ENCODE measurements at regions not wholly inside any gene's neighbourhood (a gene's known extent, or its start where the extent isn't known, plus 50 kb on each side); places are given as distances from the start of the nearest gene placed in this dataset.

DNA sequence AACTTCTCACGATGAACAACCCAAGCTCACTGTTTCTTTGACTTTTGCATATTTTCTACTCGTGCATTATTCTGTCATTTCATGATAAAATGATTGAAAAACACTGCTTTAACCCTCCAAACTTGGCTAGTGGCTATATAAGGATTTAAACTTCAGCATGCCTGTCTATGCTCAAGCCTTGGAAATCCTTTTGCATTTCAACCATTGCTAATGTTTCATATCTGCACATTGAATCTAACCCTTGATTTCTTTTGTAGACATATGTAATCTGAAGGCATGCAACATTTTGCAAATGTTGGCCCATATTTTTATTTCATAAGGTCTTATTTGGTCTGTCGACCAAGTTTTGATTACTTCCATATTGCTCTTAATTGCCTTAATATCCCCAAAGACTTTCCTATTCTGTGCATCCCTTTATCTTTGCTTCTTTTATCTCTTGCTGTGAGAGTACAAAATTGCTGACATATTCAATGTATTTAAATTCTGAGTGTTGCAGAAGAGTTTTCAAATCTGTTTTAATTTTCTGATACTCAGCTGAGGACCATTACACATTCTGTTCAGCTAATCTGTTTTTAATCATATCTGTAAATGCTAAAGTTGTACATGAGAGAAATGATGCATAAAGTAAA is 403.7 kb upstream of the ZNF608 start:
- H3K27ac ChIP-seq (ENCODE audit: low read depth, low read length) = no peak overlapping the region
- H3K27me3 Mint-ChIP-seq (ENCODE audit: insufficient read depth) = no peaks in the 10 kb centered on the region
- H3K27me3 ChIP-seq (ENCODE audit: control insufficient read depth, insufficient read depth, low read length, poor library complexity, severe bottlenecking) = no peaks in the 10 kb centered on the region
- no peaks in the 10 kb centered on the region for H3K36me3 ChIP-seq (ENCODE audit: control insufficient read depth, insufficient read depth, low read length)
- no peaks in the 10 kb centered on the region for H3K36me3 Mint-ChIP-seq (ENCODE audit: low read depth)
- TF ChIP-seq, protein P1, sequence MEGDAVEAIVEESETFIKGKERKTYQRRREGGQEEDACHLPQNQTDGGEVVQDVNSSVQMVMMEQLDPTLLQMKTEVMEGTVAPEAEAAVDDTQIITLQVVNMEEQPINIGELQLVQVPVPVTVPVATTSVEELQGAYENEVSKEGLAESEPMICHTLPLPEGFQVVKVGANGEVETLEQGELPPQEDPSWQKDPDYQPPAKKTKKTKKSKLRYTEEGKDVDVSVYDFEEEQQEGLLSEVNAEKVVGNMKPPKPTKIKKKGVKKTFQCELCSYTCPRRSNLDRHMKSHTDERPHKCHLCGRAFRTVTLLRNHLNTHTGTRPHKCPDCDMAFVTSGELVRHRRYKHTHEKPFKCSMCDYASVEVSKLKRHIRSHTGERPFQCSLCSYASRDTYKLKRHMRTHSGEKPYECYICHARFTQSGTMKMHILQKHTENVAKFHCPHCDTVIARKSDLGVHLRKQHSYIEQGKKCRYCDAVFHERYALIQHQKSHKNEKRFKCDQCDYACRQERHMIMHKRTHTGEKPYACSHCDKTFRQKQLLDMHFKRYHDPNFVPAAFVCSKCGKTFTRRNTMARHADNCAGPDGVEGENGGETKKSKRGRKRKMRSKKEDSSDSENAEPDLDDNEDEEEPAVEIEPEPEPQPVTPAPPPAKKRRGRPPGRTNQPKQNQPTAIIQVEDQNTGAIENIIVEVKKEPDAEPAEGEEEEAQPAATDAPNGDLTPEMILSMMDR (conservative IDR thresholded peaks at IDR 0.05) = no peak
- DNase-seq = no peak
- WGBS, 2 experiments (ENCODE audit: insufficient coverage in 1 of 2, insufficient read length in 1 of 2) = 92% methylated on average over 3 of the region's 3 CpGs
- no peak overlapping the region for H3K27ac Mint-ChIP-seq
- no peak overlapping the region for H3K4me3 ChIP-seq (ENCODE audit: low read length)
- peaks cover 33% of the 10 kb centered on the region for H3K4me1 Mint-ChIP-seq
- no peaks in the 10 kb centered on the region for H3K9me3 ChIP-seq (ENCODE audit: control insufficient read depth, low read length)
- H3K9ac ChIP-seq (ENCODE audit: extremely low read depth, low read length, poor library complexity, severe bottlenecking) = no peak overlapping the region
- H3K4me3 Mint-ChIP-seq = no peak overlapping the region
- no peaks in the 10 kb centered on the region for H3K9me3 Mint-ChIP-seq
- H3K4me1 ChIP-seq (ENCODE audit: control insufficient read depth, insufficient read depth, low read length) = peaks cover 5% of the 10 kb centered on the region

DNA sequence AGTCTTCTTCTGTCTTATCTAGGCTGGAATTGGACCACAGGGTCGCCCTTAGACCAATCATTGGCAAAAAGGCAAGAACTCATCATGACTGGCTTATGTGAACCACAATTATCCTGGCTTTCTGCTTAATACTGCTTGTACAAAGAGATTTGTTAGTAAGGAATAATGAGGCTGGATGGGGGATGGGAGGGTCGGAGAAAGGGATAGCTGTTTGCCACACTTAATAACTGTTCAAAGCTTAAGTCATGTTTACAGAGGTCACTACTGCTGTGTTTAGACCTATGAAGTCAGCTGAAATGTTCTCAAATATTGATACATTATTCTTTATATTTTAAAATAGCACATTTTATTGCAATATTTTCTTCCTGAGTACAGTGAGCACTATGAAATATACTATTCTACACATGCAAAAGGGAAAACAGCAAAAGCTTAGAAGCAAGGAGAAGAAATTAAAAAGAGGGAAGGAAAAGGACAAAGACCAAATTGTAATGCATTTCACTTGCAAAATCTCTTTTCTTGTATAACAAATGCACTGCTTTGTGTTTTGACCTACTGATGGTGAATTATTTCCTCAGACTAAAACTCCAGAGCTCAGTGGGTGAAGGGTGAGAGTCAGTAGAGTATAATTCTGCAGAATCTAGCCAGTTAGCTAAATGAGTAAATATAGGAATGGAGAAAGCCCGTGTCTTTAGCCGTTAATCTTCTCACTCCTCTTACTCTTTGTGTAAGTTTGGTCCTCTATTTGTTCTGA is 404.9 kb upstream of the ZNF608 start:
- H3K27ac Mint-ChIP-seq = no peak overlapping the region
- H3K9me3 Mint-ChIP-seq = no peaks in the 10 kb centered on the region
- no peaks in the 10 kb centered on the region for H3K27me3 ChIP-seq (ENCODE audit: control insufficient read depth, insufficient read depth, low read length, poor library complexity, severe bottlenecking)
- peaks cover 44% of the 10 kb centered on the region for H3K4me1 Mint-ChIP-seq
- H3K4me1 ChIP-seq (ENCODE audit: control insufficient read depth, insufficient read depth, low read length) = peaks cover 8% of the 10 kb centered on the region
- H3K4me3 ChIP-seq (ENCODE audit: low read length) = no peak overlapping the region
- H3K9ac ChIP-seq (ENCODE audit: extremely low read depth, low read length, poor library complexity, severe bottlenecking) = no peak overlapping the region
- TF ChIP-seq, protein P1 (conservative IDR thresholded peaks at IDR 0.05) = no peak
- no peak overlapping the region for H3K27ac ChIP-seq (ENCODE audit: low read depth, low read length)
- no peak overlapping the region for H3K4me3 Mint-ChIP-seq
- H3K9me3 ChIP-seq (ENCODE audit: control insufficient read depth, low read length) = no peaks in the 10 kb centered on the region
- 63 to 73% methylated on average over 4 of the region's 4 CpGs for WGBS, 2 experiments (ENCODE audit: insufficient coverage in 1 of 2, insufficient read length in 1 of 2)
- H3K36me3 Mint-ChIP-seq (ENCODE audit: low read depth) = no peaks in the 10 kb centered on the region
- DNase-seq = no peak
- H3K27me3 Mint-ChIP-seq (ENCODE audit: insufficient read depth) = no peaks in the 10 kb centered on the region
- H3K36me3 ChIP-seq (ENCODE audit: control insufficient read depth, insufficient read depth, low read length) = no peaks in the 10 kb centered on the region

DNA sequence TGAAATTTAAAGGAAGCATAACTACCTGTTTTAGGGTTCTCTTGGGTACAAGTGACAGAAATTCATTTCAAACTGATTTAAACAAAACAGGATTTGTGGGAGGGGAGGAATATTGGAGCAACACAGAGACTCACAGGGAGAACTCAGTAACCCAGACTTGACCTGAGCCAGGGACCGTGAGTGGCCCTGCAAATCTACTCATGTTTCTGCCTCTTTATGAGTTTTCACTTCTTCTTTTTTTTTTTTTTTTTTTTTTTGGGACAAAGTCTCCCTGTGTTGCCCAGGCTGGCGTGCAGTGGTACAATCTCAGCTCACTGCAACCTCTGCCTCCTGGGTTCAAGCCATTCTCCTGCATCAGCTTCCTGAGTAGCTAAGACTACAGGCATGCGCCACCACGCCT is 405.6 kb upstream of the ZNF608 start:
- H3K27me3 ChIP-seq (ENCODE audit: control insufficient read depth, insufficient read depth, low read length, poor library complexity, severe bottlenecking) = no peaks in the 10 kb centered on the region
- peaks cover 48% of the 10 kb centered on the region for H3K4me1 Mint-ChIP-seq
- no peak overlapping the region for H3K9ac ChIP-seq (ENCODE audit: extremely low read depth, low read length, poor library complexity, severe bottlenecking)
- H3K27ac ChIP-seq (ENCODE audit: low read depth, low read length) = no peak overlapping the region
- no peak overlapping the region for H3K4me3 ChIP-seq (ENCODE audit: low read length)
- TF ChIP-seq, protein P1 (conservative IDR thresholded peaks at IDR 0.05) = no peak
- H3K4me1 ChIP-seq (ENCODE audit: control insufficient read depth, insufficient read depth, low read length) = peaks cover 8% of the 10 kb centered on the region
- H3K36me3 Mint-ChIP-seq (ENCODE audit: low read depth) = no peaks in the 10 kb centered on the region
- no peaks in the 10 kb centered on the region for H3K27me3 Mint-ChIP-seq (ENCODE audit: insufficient read depth)
- H3K9me3 Mint-ChIP-seq = no peaks in the 10 kb centered on the region
- H3K27ac Mint-ChIP-seq = no peak overlapping the region
- 77% methylated on average over 4 of the region's 4 CpGs; no CpG with 5 or more reads in 1 of the 2 experiments for WGBS, 2 experiments (ENCODE audit: insufficient coverage in 1 of 2, insufficient read length in 1 of 2)
- no peak for DNase-seq
- no peaks in the 10 kb centered on the region for H3K36me3 ChIP-seq (ENCODE audit: control insufficient read depth, insufficient read depth, low read length)
- H3K9me3 ChIP-seq (ENCODE audit: control insufficient read depth, low read length) = no peaks in the 10 kb centered on the region
- no peak overlapping the region for H3K4me3 Mint-ChIP-seq
